Stimulated activated CD4-positive, alpha-beta T cell treated with anti-CD3 and anti-CD28 coated beads, Interleukin-15, amount 100 ng/mL, for 1 hour (primary cell): ENCODE measurements at regions not wholly inside any gene's neighbourhood (a gene's known extent, or its start where the extent isn't known, plus 50 kb on each side); places are given as distances from the start of the nearest gene placed in this dataset.
"Not testable (repeated sequence)": the region's sequence is repeated elsewhere in the genome, so short reads cannot be mapped to it uniquely, and the experiment has no call there.

ENCODE experiments used
- DNase-seq, 2 donors: peaks; one replicate each; pipeline ENCODE4 v3.0.0-alpha.2; 2020; ENCODE audit warnings: low read depth in 1 of 2, low spot score in 1 of 2

DNA sequence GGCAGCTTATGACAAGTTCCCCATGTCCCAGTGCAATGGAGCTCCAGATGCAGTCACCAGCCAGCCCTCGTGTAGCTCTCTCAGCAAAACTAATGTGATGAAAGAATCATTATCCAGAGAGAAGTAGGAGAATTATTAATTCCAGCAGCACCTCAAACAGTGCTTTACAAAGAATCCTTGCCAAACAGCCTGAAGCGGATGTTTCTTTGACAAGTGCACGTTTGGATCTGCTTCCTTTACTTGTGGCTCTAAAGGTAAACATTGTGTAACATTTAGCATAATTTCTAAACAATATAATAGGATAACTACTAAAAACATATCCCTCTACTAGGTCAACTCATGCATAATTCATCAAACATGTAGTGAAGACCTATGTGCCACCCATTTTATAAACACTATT, 197.0 kb downstream of the FAM181B start:
- DNase-seq = no peak

DNA sequence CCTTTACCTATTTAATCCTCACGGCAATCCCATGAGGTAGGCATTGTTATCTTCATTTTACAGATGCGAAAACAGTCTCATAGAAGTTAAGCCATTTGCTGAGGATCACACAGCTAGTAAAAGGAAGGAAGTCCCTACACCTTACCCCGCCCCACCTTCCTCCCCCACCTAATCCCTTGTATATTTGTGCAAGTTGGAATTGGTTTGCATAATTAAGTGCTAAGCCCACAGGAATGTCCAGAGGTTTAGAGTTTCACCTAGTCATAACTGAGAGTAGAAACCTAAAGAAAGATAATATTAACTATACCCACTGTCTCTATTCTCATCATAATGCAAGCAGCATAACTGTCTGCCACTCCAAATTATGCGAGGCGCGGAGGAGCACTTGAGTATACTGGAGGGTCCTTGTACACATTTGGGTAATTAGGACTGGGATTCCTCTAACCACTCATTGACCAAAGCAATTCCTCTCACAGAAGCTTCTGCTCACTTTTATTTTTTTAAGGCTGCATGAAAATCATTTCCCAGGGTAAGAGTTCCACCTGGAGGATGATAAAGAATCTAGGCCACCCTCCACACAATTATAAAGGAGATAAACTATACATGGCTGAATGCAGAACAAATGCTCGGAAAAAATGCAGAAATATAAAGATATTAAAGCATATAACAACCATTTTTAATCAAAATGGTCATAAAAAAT, 199.9 kb downstream of the FAM181B start:
- DNase-seq = no peak

DNA sequence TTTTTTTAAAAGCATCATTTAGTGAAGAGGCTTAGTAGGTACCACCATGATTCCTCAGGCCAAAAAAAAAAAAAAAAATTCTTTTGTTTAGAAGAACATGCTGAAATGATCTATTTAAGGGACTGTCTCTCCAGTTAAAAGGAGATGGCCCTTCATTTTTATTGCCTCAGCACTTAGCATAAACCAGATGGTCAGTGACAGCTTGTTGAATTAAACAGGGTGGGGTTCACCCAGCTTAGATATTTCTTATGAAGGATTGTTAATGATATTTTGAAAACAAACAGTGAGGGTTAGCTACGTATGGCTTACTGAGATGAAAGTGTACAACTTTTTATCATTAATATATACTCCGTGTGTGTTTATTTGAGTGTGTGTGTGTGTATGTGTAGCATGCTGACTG, 203.7 kb downstream of the FAM181B start:
- DNase-seq = no peak

DNA sequence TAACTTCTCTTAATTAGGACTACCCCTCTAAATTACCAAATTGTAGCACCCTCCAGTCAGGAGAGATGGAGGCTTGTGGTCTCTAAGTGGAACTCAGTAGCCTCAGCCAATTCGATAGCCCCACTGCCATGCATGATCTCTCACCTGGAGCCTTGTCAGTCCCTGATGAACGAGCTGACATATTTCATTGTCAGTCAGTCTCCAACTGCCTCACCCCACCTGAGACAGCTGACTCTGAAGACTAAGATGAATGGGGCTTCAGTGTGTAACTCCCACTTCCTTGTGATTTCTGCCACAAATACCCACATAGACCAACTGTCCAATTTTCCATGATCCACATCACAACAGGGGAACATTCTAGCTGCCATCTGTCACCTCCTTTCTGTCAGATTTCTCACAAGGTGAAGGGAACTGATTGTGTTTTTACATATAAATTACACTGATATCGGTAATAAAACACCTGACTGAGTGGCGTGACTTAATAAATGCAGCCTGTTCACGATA, 206.5 kb downstream of the FAM181B start:
- DNase-seq = no peak

DNA sequence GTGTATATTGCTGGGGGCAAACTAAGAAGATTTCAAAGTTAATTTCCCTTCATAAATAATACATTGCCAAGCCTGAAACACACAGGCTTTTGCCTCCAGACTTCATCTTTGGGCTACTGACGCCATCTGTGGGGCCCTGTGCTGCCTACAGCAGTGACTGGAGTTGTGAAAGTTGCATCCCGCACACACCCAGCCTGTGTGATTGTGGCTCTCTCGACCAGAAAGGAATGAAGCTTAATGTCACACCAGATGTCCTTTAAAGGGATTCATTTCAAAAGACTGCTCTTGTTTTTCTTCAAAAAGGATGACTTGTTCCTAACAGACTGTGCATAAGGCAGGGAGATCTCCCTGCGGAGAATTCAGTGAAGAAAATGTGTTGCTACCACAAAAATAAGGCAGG, 210.5 kb downstream of the FAM181B start:
- DNase-seq = no peak

DNA sequence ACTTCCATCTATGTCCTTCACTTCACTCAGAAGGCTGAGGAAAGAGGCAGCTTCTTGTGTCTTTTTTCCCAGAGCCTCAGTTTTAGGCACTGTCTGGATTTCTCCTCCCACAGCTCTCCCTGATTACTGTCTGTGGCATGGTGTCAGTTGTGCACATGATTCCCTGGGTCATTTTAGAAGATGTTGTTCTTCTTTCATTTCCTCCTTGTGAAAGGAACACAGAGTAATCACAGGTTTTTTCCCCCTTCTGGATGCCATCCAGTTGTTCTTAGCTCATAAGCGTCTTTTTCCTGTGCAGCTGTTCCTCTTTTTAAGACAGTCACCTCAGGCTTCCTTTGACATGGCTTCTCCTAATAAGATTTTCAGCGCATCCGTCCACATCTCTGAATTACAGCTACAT, 212.2 kb downstream of the FAM181B start:
- DNase-seq = no peak

DNA sequence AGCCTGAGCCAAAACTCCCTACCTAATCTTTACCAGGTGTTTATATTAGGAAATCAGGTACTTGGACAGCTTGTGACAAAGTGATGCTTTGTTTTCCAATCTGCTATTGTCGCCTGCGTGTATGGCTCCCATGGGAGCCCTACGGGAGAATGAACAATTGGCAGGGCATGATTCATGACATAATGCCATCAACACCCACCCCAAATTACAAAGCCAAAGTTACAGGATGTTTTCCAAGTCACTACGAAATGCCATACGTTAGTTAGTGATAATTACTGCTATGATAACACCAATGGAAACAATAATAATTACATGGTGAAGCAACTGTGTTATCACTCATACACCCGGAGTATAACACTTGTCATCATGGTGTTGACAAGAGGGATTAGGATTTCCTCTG, 226.4 kb downstream of the FAM181B start:
- no peak for DNase-seq

DNA sequence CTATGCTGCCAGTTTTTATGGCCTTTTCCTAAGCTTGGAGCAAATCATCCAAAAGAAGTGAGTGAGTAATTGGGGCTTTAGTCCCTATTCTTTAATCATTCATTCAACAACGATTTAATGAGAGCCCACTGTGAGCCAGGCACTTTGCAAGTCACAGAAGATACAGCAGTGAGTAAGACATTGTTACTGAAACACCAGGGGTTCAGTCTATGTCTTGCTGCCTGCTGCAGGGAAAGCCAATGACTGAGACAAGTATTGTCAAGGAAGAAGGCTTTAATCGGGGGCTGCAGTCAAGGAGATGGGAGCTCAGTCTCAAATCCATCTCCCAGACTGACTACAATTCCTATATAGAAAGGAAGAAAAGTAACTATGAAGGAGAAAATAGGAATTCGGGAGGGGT, 228.3 kb downstream of the FAM181B start:
- DNase-seq = no peak

DNA sequence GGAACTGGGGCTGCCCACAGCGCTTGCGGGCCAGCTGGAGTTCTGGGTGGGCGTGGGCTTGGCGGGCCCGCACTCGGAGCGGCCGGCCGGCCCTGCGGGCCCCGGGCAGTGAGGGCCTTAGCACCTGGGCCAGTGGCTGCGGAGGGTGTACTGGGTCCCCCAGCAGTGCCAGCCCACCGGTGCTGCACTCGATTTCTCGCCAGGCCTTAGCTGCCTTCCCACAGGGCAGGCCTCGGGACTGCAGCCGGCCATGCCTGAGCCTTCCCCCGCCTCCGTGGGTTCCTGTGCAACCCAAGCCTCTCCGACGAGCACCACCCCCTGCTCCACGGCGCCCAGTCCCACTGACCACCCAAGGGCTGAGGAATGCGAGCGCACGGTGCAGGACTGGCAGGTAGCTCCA, 232.5 kb downstream of the FAM181B start:
- not testable (repeated sequence) for DNase-seq

DNA sequence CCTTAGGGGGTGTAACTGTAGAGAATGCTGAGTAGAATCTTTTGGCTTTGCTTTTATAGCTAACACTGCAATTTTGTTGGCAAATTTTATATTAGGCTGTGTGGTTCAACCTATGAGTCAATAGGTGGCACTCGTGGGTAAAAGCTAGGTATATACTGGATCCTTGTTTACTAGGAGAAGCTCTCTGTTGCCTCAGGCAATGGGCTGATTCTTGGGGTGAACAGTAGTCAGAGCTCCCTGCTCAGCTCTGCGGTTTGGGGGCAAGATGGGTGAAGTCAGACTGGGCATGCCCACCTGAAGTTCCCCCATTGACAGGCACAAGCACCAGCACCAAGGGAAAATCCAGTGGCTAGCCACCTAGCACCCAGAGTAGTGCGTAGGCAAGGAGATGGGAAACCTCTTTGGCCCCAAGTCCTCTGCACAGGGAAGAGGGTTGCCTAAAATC, 238.7 kb downstream of the FAM181B start:
- no peak for DNase-seq

DNA sequence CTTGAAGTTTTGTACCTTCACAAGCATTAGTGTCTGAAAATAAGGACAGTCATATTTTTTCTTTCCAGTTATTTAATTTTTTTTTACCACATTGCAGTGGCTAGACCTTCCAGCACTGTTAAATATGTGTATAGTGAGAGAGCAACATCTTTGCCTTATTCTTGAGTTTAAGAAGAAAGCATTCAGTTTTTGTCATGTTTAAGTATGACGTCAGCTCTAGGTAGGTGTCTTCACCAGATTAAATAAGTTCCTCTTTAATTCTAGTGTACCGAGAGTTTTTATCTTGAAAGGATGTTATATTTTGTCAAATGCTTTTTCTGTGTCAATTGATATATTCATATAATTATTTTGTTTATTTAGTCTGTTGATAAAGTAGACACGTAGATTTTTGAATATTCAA, 258.8 kb downstream of the FAM181B start:
- DNase-seq = no peak

DNA sequence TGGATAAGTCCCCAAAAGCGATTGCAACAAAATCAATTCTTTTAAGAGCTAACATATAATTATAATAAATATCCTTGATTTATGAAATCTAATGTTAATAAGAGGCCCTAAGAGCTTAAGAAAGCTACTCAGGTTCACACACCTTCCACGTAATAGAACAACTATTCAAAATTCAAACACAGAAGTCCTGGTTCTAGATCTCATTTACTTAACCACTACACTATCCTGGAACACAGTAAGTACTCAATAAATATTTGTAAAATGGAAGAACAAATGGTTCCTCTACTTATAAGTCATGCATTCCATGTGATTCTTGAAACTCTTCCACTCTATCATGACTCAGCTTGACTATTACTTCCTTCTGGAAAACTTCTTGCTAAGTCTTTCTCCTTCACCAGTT, 268.2 kb downstream of the FAM181B start:
- DNase-seq = no peak

DNA sequence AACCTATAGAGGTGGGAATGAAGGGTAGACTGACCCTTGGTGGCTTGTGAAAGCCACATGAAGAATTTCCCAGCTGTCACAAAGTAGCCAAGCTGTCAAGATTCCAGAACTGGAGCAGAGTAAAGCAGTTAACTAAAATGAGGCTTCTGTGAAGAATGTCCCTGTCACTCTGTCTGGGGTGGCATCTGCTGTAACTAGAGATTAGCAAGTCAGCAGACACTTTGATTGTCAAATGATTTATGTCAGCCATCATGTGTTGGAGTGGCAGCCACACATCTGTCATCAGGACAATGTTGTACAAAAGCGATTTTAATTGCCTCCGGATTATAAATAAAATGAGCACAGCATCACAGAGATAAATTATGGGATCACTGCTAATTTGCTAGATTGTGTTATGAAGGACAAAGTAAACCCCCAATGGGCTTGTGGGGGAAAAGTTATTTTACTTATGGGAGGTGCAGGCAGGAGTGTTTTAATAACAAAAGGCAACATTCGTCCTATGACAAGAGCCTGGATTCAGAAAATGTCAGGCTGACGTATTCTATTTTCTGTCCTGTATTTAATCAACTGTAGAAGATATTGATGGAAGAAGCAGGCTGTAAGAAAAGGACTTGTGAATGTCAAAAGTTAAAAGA, 270.9 kb downstream of the FAM181B start:
- DNase-seq = no peak

DNA sequence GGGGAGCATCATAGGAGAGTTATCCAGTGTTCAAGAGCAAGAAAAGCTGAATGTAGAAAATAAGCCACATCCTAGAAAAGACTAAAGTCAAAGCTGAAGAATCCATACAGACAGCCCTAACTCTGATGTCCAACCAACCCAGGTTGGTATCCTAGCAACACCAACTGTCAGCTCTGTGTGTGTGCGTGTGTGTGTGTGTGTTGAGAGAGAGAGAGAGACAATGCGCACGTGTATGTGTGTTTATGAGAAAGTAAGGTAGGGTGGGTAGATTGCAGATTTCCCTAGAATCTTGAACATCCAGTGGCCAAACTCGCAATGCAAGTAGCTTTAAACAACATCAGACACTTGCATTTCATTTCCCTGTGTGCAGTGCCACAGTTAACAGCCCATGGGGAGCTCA, 274.9 kb downstream of the FAM181B start:
- DNase-seq = no peak

DNA sequence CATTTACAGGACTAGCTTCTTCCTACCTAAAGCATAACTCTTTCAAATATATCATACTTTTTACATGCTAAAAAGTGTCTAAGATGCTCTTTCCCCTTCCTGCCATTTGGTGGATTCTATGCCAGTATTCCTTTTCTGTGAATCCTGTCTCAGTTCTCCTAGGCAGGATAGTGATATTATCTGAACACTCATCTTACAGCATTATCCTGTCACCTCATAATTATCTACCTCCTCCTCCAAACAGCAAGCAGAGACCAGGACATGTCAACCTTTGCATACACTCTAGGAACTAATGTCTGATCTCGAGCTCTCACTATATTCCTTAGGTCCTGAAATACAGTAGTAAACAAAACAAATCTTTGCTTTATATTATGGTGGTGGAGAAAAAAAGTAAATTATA, 275.5 kb downstream of the FAM181B start:
- no peak for DNase-seq

DNA sequence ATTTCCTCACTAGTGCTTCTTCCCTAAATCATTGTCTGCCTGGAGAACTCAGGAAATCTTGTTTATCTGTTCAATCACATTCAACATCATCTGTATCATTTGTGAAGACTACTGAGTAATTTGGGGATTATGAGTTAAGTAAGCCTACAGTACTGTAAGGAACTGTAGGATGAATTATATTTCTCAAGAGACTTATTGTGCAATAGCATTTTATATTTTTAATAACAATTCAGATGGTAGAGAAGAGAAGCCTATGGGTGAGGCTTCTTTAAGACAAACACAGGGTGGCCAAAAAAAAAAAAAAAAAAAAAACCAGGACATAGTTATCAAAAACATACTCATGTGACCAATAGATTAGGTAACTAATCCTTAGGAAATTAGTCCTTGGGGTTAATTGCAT, 282.7 kb downstream of the FAM181B start:
- DNase-seq = no peak

DNA sequence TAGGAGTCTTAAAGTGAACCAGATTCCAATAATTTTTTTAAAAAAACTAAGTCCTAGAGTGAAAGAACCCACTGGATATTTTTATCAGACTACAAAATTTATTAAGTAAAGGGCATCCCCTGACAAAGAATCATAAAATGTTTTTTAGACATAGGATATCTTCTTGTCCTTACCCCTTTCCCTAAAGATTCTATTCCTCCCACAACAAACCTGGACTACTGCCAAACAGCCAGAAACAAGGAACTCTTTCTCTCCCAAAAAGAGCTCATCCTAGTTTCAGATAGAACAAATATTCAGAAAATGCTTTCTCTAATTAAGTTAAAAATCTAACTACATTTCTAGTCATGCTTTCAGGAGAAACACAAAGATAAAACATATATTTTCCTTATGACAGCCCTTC, 327.1 kb downstream of the FAM181B start:
- DNase-seq = no peak

DNA sequence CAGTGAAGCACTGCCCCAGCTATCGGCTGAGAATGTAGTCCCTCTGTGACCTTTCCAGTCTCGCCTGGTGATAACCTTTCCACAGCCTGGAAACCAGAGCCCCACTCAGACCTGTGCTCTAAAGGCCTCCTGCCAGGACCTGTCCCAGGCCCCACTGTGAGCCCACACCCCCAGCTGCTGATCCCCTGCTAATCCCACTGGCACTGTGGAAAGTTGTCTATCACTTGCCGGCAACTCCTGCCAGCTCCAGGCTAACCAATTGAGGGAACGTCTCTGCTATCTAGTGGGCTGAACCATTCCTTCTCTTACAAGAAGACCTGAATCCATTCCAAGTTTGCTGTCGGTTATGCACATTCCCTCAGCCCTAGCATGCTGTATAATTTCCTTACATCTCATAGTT, 328.2 kb downstream of the FAM181B start:
- DNase-seq = no peak

DNA sequence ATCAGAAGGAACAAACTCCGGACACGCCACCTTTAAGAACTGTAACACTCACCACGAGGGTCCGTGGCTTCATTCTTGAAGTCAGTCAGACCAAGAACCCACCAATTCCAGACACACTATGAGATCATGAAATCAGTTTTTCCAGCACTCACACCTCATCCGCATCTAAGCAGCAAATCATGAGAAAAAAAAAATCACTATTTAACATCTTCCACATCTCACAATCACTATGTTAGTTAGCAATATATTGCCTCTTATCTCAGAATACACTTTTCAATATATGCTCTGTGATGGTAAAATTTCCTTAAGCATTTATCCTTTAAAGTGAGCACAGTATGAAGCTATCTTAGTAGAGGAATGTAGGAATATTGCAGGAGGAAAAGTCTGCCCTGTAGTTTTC, 328.7 kb downstream of the FAM181B start:
- DNase-seq = no peak

DNA sequence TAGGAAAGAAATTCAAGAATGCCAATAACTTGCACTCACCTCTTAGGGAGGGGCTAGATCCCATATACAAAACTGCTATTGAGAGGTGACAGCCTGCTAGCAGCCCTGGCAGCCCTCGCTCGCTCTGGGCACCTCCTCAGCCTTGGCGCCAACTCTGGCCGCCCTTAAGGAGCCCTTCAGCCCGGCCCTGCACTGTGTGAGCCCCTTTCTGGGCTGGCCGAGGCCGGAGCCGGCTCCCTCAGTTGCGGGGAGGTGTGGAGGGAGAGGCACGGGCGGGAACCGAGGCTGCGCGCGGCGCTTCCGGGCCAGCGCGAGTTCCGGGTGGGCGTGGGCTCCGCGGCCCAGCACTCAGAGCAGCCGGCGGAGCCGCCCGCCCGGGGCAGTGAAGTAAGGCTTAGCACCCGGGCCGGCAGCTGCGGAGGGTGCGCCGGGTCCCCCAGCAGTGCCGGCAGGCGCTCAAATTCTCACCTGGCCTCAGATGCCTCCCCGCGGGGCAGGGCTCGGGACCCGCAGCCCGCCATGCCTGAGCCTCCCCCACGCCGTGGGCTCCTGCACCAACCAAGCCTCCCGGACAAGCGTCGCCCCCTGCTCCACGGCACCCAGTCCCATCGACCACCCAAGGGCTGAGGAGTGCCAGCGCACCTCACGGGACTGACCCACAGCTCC, 329.9 kb downstream of the FAM181B start:
- DNase-seq = no peak

DNA sequence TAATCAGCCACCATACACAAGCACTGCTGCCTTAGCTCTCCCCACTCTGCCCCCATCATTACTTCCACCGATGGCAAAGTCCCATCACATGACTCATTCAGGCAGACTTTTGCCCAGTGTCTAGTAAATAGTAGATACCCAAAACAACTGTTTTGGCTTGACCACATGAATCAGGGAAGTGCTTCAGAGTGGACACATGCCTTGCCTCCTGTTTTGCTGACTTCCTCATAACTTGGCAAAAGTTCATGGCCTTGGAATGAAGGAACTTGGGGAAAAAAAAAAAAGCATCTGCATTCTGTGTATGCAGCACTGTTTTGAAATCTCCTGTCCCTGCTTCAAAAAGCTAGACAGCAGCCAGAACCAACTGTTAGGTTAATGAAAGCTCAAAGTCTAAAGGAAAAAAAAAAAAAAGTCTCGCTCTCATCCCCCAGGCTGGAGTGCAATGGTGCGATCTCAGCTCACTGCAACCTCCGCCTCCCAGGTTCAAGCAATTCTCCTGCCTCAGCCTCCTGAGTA, 335.3 kb downstream of the FAM181B start:
- DNase-seq = no peak

DNA sequence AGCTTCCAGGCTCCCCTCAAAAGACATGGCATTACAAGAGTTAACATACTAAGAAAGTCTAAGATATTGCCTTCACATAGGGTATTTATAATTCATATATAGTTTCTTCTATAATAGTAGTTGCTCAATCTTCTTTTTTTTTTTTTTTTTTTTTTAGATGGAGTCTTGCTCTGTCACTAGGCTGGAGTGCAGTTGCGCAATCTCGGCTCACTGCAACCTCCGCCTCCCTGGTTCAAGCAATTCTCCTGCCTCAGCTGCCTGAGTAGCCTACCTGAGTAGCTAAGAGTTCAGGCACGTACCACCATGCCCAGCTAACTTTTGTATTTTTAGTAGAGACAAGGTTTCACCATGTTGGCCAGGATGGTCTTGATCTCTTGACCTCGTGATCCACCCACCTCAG, 337.0 kb downstream of the FAM181B start:
- not testable (repeated sequence) for DNase-seq
